Caco-2 (cell line): ENCODE measurements at regions not wholly inside any gene's neighbourhood (a gene's known extent, or its start where the extent isn't known, plus 50 kb on each side); places are given as distances from the start of the nearest gene placed in this dataset.

Experiments used
- BruUV-seq: library from RNA; stranded (reverse); fragments of 400-500 nt; replicated peaks from 2 replicates; lab custom pipeline; 2021; lab: Mats Ljungman, UMichigan
- CTCF ChIA-PET: fragments of 300-600 bp; sonication (Branson Sonifier 250); formaldehyde crosslinking; loops from one replicate; lab custom pipeline; 2022; ENCODE audit warnings: antibody characterized with exemption; lab: Charles Lee
- POLR2A ChIA-PET: fragments of 300-600 bp; sonication (Branson Sonifier 250); formaldehyde crosslinking; loops from one replicate; lab custom pipeline; 2022; ENCODE audit warnings: antibody characterized with exemption; lab: Charles Lee
- DNase-seq, 2 experiments: peaks; one replicate each; pipeline versions ENCODE4 v3.0.0 to v3.0.0-alpha.2; 2020 to 2022
- H3K27me3 ChIP-seq: replicated peaks from 2 replicates; pipeline ENCODE4 v1.6.0; 2011; ENCODE audit warnings: low read length; ENCODE audit not compliant: control insufficient read depth, insufficient read depth
- H3K36me3 ChIP-seq: 2 replicates; pipeline ENCODE4 v1.5.1; 2011; ENCODE audit warnings: low read length; ENCODE audit not compliant: control insufficient read depth, insufficient read depth
- H3K4me1 ChIP-seq: fragments of 250-450 bp; sonication (Bioruptor Pico); 2 replicates; pipeline ENCODE4 v1.5.1; 2020; ENCODE audit warnings: mild to moderate bottlenecking
- H3K4me3 ChIP-seq: 2 replicates; pipeline ENCODE4 v1.5.1; 2011; ENCODE audit warnings: low read depth, mild to moderate bottlenecking, control low read depth, low read length
- H3K9me3 ChIP-seq: fragments of 250-450 bp; sonication (Bioruptor Pico); 2 replicates; pipeline ENCODE4 v1.5.1; 2020; ENCODE audit warnings: mild to moderate bottlenecking, moderate library complexity
- H3K27ac Mint-ChIP-seq: one replicate; pipeline ENCODE4 v1.8.0; 2022; ENCODE audit warnings: mixed read lengths; ENCODE audit not compliant: unreplicated experiment
- H3K27me3 Mint-ChIP-seq: one replicate; pipeline ENCODE4 v1.8.0; 2022; ENCODE audit warnings: mixed read lengths; ENCODE audit not compliant: insufficient read depth, unreplicated experiment
- H3K36me3 Mint-ChIP-seq: one replicate; pipeline ENCODE4 v1.8.0; 2022; ENCODE audit warnings: mild to moderate bottlenecking, mixed read lengths; ENCODE audit not compliant: insufficient read depth, unreplicated experiment
- H3K4me1 Mint-ChIP-seq: one replicate; pipeline ENCODE4 v1.8.0; 2022; ENCODE audit warnings: low read depth, mixed read lengths; ENCODE audit not compliant: unreplicated experiment
- H3K4me3 Mint-ChIP-seq: one replicate; pipeline ENCODE4 v1.8.0; 2022; ENCODE audit warnings: mild to moderate bottlenecking, moderate library complexity, mixed read lengths; ENCODE audit not compliant: unreplicated experiment
- H3K9me3 Mint-ChIP-seq: one replicate; pipeline ENCODE4 v1.8.0; 2022; ENCODE audit warnings: mixed read lengths; ENCODE audit not compliant: unreplicated experiment
- CTCF ChIP-seq, 2 experiments: fragments of 200-600 bp in 1 of 2; IDR thresholded peaks; 1 replicate in 1 of 2; 2 replicates in 1 of 2; pipeline versions ENCODE4 v1.5.1 to v1.8.0; 2011 to 2022; ENCODE audit warnings: antibody characterized with exemption in 1 of 2, control low read depth in 1 of 2, inconsistent platforms in 1 of 2, low read depth in 1 of 2, low read length in 1 of 2, mild to moderate bottlenecking in 1 of 2, moderate library complexity in 1 of 2; ENCODE audit not compliant: insufficient read depth in 1 of 2, severe bottlenecking in 1 of 2, unreplicated experiment in 1 of 2
- intact Hi-C: fragments of 100-400 bp; cut with micrococcal nuclease; formaldehyde crosslinking; loops from one replicate; pipeline ENCODE4 v1.10.0; 2022; ENCODE audit not compliant: unreplicated experiment

- ChIA-PET CTCF (no interaction called here), POLR2A (no interaction called here)
- Mint-ChIP-seq H3K9me3 (peaks cover 8% of the 10 kb centered on the region), H3K4me1 (no peaks in the 10 kb centered on the region), H3K4me3 (no peak overlapping the region), H3K27ac (no peak overlapping the region), H3K36me3 (no peaks in the 10 kb centered on the region), H3K27me3 (no peaks in the 10 kb centered on the region)
- TF ChIP-seq CTCF (IDR thresholded peaks at IDR 0.05; ENCODE audit: insufficient read depth in 1 of 2, low read depth in 1 of 2, low read length in 1 of 2, severe bottlenecking in 1 of 2, unreplicated experiment in 1 of 2): no peak
- Histone ChIP-seq H3K9me3 (no peaks in the 10 kb centered on the region), H3K4me3 (no peak overlapping the region), H3K27me3 (no peaks in the 10 kb centered on the region), H3K36me3 (no peaks in the 10 kb centered on the region), H3K4me1 (no peaks in the 10 kb centered on the region)
- no peak for DNase-seq
- no TSS peak for BruUV-seq
- intact Hi-C loops: no loop called here
Measured at GRCh38 chr9:129237803-129238202, 59.7 kb upstream of the IER5L start.

GRCh38 chr9:129237164-129237611 lies 59.1 kb upstream of the IER5L start:
- H3K27ac Mint-ChIP-seq: no peak overlapping the region
- no peaks in the 10 kb centered on the region for H3K36me3 ChIP-seq
- no peaks in the 10 kb centered on the region for H3K27me3 ChIP-seq
- no TSS peak for BruUV-seq
- ChIA-PET POLR2A (no interaction called here), CTCF (interaction anchor here (0.6 kb wide), 1 partner anchor 362 kb away, joined by 3 read pairs; no protein-coding TSS in a partner anchor)
- H3K9me3 Mint-ChIP-seq: peaks cover 15% of the 10 kb centered on the region
- no peaks in the 10 kb centered on the region for H3K4me1 ChIP-seq
- no peak overlapping the region for H3K4me3 Mint-ChIP-seq
- no peaks in the 10 kb centered on the region for H3K4me1 Mint-ChIP-seq
- no peak for TF ChIP-seq CTCF (IDR thresholded peaks at IDR 0.05; ENCODE audit: insufficient read depth in 1 of 2, low read depth in 1 of 2, low read length in 1 of 2, severe bottlenecking in 1 of 2, unreplicated experiment in 1 of 2)
- no peaks in the 10 kb centered on the region for H3K36me3 Mint-ChIP-seq
- intact Hi-C loops: no loop called here
- peaks cover 3% of the 10 kb centered on the region for H3K27me3 Mint-ChIP-seq
- no peak overlapping the region for H3K4me3 ChIP-seq
- H3K9me3 ChIP-seq: no peaks in the 10 kb centered on the region
- no peak for DNase-seq

DNA sequence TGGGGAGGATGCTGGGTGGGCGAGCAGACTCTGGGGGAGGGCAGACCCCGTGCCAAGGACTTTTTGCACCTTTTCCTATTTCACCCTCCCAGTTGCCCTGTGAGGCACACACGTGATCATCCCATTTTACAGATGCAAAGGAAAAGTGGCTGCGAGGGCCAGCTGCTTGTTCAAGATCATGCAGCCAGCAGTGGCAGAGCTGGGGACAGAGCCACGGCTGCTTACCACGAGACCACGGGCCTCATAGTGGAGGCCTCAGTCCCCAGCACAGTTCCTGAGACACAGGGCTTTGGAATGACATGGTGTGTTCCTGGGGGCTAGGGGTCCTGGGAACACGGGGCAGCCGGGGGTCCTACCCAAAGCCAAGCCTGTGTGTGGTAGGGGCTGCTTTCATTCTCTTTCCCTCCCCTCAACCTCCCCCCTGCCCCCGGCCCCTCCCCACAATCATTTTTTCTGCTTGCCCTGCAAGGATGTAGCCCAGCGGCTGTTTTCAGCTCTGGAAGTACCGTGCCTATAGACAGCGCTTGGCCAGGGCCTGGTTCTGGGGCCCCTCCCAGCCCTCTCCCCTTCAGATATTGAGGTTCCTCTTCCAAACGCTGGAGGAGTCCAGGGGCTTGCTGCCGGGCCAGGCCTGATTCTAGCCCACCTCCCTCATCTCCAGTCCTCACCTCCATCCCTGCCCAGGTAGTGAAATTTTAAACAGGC lies 58.5 kb upstream of the IER5L start:
- CTCF ChIA-PET: interaction anchor here (0.6 kb wide), 1 partner anchor 361 kb away, joined by 3 read pairs; no protein-coding TSS in a partner anchor
- no TSS peak for BruUV-seq
- H3K36me3 Mint-ChIP-seq: no peaks in the 10 kb centered on the region
- POLR2A ChIA-PET: no interaction called here
- H3K4me1 Mint-ChIP-seq: no peaks in the 10 kb centered on the region
- no peak overlapping the region for H3K4me3 ChIP-seq
- H3K4me1 ChIP-seq: no peaks in the 10 kb centered on the region
- no peak overlapping the region for H3K27ac Mint-ChIP-seq
- H3K27me3 Mint-ChIP-seq: peaks cover 3% of the 10 kb centered on the region
- no peaks in the 10 kb centered on the region for H3K36me3 ChIP-seq
- intact Hi-C loops: no loop called here
- H3K27me3 ChIP-seq: no peaks in the 10 kb centered on the region
- no peak overlapping the region for H3K4me3 Mint-ChIP-seq
- peaks cover 16% of the 10 kb centered on the region for H3K9me3 Mint-ChIP-seq
- DNase-seq: no peak
- TF ChIP-seq CTCF (IDR thresholded peaks at IDR 0.05; ENCODE audit: insufficient read depth in 1 of 2, low read depth in 1 of 2, low read length in 1 of 2, severe bottlenecking in 1 of 2, unreplicated experiment in 1 of 2): no peak
- no peaks in the 10 kb centered on the region for H3K9me3 ChIP-seq
